HL-60 (cell line): ENCODE measurements at regions not wholly inside any gene's neighbourhood (a gene's known extent, or its start where the extent isn't known, plus 50 kb on each side); places are given as distances from the start of the nearest gene placed in this dataset.

ENCODE experiments used
- DNase-seq, 2 experiments: peaks; one replicate each; pipeline ENCODE4 v3.0.0-alpha.2; 2010 to 2020; ENCODE audit warnings: low read depth in 1 of 2, low spot score in 1 of 2
- H3K27ac ChIP-seq: fragments of 250-450 bp; sonication (Bioruptor Pico); replicated peaks from 2 replicates; pipeline ENCODE4 v1.5.1; 2020; ENCODE audit warnings: mild to moderate bottlenecking, moderate library complexity
- H3K27me3 ChIP-seq: fragments of 250-450 bp; sonication (Bioruptor Pico); 2 replicates; pipeline ENCODE4 v1.5.1; 2021; ENCODE audit warnings: mild to moderate bottlenecking, moderate library complexity; ENCODE audit not compliant: insufficient read depth, poor library complexity, severe bottlenecking
- H3K4me3 ChIP-seq: replicated peaks from 2 replicates; pipeline ENCODE4 v1.5.1; 2011; ENCODE audit warnings: mild to moderate bottlenecking, control low read depth, low read length; ENCODE audit not compliant: insufficient read depth
- GABPA ChIP-seq: IDR thresholded peaks from 2 replicates; pipeline ENCODE4 v1.6.1; 2012; ENCODE audit warnings: low read depth
- POLR2AphosphoS5 ChIP-seq: IDR thresholded peaks from 2 replicates; pipeline ENCODE4 v1.6.1; 2012; ENCODE audit warnings: low read depth
- SPI1 ChIP-seq: IDR thresholded peaks from 2 replicates; pipeline ENCODE4 v1.6.1; 2012; ENCODE audit warnings: low read depth, mild to moderate bottlenecking, borderline replicate concordance
- TF ChIP-seq, protein P1 (sequence below): IDR thresholded peaks from one replicate; pipeline ENCODE4 v1.5.1; 2011; ENCODE audit warnings: low read length, control low read depth, inconsistent platforms; ENCODE audit not compliant: insufficient read depth
- TF ChIP-seq, protein P2 (sequence below): IDR thresholded peaks from 2 replicates; pipeline ENCODE4 v1.6.1; 2012; ENCODE audit warnings: low read depth; ENCODE audit not compliant: insufficient replicate concordance

DNA sequence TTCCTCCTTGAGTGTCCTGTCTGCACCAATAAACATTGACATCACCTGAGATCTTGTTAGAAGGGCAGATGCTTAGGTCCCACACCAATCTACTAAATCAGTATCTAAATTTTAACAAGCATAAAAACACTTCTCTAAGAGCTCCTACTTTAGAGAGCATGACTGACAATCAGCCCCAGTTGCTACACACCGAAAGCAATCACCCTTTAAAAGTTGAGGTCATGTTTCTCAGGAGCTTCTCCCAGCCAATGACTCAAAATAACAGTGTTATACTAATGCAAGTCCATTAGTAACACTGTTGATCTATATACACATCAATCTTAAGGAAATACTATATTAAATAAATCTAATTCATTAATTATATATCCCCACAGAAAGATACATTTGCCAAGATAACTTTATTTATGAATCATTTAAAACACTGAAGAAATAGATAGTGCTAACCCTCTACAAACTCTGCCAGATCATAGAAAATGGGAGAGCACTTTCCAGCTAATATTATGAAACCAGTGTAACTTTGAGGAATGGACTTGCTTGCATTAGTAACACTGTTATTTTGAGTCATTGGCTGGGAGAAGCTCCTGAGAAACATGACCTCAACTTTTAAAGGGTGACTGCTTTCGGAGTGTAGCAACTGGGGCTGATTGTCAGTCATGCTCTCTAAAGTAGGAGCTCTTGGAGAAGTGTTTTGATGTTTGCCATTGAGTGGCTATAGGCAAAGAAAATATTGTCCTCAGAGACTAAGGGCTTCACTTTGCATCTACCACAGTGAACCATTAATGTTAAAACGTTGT lies 109.8 kb upstream of the HDX start:
- Histone ChIP-seq H3K27ac (no peak overlapping the region), H3K27me3 (no peaks in the 10 kb centered on the region), H3K4me3 (no peak overlapping the region)
- TF ChIP-seq, protein P1, sequence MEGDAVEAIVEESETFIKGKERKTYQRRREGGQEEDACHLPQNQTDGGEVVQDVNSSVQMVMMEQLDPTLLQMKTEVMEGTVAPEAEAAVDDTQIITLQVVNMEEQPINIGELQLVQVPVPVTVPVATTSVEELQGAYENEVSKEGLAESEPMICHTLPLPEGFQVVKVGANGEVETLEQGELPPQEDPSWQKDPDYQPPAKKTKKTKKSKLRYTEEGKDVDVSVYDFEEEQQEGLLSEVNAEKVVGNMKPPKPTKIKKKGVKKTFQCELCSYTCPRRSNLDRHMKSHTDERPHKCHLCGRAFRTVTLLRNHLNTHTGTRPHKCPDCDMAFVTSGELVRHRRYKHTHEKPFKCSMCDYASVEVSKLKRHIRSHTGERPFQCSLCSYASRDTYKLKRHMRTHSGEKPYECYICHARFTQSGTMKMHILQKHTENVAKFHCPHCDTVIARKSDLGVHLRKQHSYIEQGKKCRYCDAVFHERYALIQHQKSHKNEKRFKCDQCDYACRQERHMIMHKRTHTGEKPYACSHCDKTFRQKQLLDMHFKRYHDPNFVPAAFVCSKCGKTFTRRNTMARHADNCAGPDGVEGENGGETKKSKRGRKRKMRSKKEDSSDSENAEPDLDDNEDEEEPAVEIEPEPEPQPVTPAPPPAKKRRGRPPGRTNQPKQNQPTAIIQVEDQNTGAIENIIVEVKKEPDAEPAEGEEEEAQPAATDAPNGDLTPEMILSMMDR: no peak
- no peak for TF ChIP-seq SPI1
- TF ChIP-seq, protein P2, sequence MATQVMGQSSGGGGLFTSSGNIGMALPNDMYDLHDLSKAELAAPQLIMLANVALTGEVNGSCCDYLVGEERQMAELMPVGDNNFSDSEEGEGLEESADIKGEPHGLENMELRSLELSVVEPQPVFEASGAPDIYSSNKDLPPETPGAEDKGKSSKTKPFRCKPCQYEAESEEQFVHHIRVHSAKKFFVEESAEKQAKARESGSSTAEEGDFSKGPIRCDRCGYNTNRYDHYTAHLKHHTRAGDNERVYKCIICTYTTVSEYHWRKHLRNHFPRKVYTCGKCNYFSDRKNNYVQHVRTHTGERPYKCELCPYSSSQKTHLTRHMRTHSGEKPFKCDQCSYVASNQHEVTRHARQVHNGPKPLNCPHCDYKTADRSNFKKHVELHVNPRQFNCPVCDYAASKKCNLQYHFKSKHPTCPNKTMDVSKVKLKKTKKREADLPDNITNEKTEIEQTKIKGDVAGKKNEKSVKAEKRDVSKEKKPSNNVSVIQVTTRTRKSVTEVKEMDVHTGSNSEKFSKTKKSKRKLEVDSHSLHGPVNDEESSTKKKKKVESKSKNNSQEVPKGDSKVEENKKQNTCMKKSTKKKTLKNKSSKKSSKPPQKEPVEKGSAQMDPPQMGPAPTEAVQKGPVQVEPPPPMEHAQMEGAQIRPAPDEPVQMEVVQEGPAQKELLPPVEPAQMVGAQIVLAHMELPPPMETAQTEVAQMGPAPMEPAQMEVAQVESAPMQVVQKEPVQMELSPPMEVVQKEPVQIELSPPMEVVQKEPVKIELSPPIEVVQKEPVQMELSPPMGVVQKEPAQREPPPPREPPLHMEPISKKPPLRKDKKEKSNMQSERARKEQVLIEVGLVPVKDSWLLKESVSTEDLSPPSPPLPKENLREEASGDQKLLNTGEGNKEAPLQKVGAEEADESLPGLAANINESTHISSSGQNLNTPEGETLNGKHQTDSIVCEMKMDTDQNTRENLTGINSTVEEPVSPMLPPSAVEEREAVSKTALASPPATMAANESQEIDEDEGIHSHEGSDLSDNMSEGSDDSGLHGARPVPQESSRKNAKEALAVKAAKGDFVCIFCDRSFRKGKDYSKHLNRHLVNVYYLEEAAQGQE: no peak
- no peak for TF ChIP-seq GABPA
- TF ChIP-seq POLR2AphosphoS5: no peak
- DNase-seq: no peak

DNA sequence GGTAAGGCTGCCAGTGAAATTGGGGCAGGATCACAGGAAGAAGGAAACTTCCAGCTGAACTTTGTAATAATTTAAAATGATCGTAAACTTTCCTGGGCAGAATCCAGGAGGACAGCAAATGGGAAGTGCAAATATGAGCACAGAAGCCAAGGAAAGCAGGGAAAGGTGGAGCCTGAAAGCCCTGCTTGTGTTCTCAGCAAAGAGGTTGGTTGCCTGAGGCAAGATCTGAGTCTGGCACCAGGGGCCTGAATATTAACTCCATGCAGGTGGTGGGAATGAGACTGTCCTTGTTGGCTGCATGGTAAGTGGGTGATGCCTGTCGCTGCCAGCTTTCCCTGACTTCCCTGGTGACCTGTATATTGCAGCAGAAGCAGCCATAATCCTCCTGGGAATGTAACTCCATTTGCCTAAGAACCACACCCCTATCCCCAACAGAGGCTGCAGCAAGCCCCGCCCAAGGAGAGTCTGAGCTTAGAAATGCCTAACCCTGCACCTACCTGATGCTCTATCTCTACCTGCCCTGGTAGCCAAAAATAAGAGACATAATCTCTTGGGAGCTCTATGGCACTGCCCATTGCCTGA lies 132.0 kb upstream of the HDX start:
- DNase-seq: no peak
- no peaks in the 10 kb centered on the region for H3K27me3 ChIP-seq
- no peak for TF ChIP-seq SPI1
- TF ChIP-seq GABPA: no peak
- TF ChIP-seq, protein P2: no peak
- TF ChIP-seq POLR2AphosphoS5: no peak
- TF ChIP-seq, protein P1: no peak

DNA sequence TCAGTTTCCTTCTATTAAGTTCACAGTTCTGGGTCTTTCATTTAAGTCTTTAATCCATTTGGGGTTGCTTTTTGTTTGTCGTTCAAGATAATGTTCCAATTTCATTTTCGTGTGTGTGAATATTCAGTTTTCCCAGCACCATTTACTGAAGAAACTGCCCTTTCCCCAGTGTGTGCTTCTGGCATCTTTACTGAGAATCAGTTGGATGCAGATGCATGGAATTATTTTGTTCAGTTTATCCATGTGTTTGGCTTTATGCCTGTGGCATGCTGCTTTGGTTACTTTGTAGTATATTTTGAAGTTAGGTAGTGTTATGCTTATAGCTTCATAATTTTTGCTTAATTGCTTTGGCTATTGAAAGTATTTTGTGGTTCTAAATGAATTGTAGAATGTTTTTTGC lies 163.8 kb upstream of the HDX start:
- TF ChIP-seq POLR2AphosphoS5 (no peak), SPI1 (no peak)
- TF ChIP-seq, protein P2: no peak
- TF ChIP-seq, protein P1: no peak
- no peak for DNase-seq
- H3K27me3 ChIP-seq: no peaks in the 10 kb centered on the region
- no peak overlapping the region for H3K27ac ChIP-seq
- no peak overlapping the region for H3K4me3 ChIP-seq

More for the DNA sequence above, 132.0 kb upstream of the HDX start:
- no peak overlapping the region for H3K4me3 ChIP-seq
- no peak overlapping the region for H3K27ac ChIP-seq
